ENCODE measurements at regions not wholly inside any gene's neighbourhood (a gene's known extent, or its start where the extent isn't known, plus 50 kb on each side); places are given as distances from the start of the nearest gene placed in this dataset.
"Not testable (repeated sequence)": the region's sequence is repeated elsewhere in the genome, so short reads cannot be mapped to it uniquely, and the experiment has no call there.

GRCh38 chr1:112828716-112829115 lies 113.6 kb upstream of the PPM1J start:
- CTCF ChIA-PET, result no interaction called here
- Mint-ChIP-seq H3K4me3 (no peak overlapping the region), H3K9me3 (peaks cover 27% of the 10 kb centered on the region), H3K27ac (no peak overlapping the region), H3K36me3 (peaks cover 28% of the 10 kb centered on the region), H3K27me3 (ENCODE audit: low read depth) (peaks cover 48% of the 10 kb centered on the region), H3K4me1 (peaks cover 65% of the 10 kb centered on the region)
- no peak for TF ChIP-seq GABPB1 (CRISPR knock-in tag; IDR thresholded peaks at IDR 0.05)
- TF ChIP-seq OVOL2 (CRISPR knock-in tag; IDR thresholded peaks at IDR 0.05; ENCODE audit: borderline replicate concordance), result no peak
- TF ChIP-seq HMGA2 (CRISPR knock-in tag; IDR thresholded peaks at IDR 0.05), result no peak
- TF ChIP-seq ZNF532 (CRISPR knock-in tag; IDR thresholded peaks at IDR 0.05; ENCODE audit: borderline replicate concordance), result no peak
- TF ChIP-seq GTF2I (CRISPR knock-in tag; conservative IDR thresholded peaks at IDR 0.05), result no peak
- no peak for TF ChIP-seq CREB1 (CRISPR knock-in tag; IDR thresholded peaks at IDR 0.05)
- TF ChIP-seq KAT7 (CRISPR knock-in tag; IDR thresholded peaks at IDR 0.05; ENCODE audit: borderline replicate concordance), result no peak
- ATAC-seq, result no peak
- no peak for DNase-seq (ENCODE audit: low spot score)
- POLR2A ChIA-PET, result no interaction called here

DNA sequence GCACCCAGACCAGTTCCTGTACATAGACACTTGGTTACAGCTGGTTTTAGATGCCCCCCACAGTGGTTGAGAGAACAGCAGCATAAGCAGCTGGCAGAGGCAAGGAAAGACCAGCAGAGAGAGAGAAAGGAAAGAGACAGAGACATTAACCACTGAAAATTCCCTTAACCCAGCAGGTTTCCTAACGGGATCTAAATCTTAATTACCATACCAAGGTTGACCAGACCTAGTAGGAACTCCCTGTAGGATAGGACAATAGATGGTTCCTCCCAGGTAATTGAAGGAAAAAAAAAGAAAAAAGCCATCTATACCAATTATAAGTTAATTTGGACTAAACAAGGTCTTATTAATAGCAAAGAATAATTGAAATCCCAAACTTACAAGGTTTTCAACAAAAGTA lies 112.3 kb upstream of the PPM1J start:
- POLR2A ChIA-PET; H3K4me3 Mint-ChIP-seq; DNase-seq (ENCODE audit: low spot score); CTCF ChIA-PET: not testable (repeated sequence)
- Mint-ChIP-seq H3K36me3 (peaks cover 28% of the 10 kb centered on the region), H3K9me3 (peaks cover 24% of the 10 kb centered on the region), H3K27ac (peak overlapping the region; percentile 88), H3K4me1 (peaks cover 60% of the 10 kb centered on the region), H3K27me3 (ENCODE audit: low read depth) (peaks cover 46% of the 10 kb centered on the region)
- ATAC-seq, result peak; percentile 70
- peak; percentile 43; the same call in 1 of the 2 replicates for TF ChIP-seq TEAD1 (CRISPR knock-in tag; IDR thresholded peaks at IDR 0.05)

GRCh38 chr1:112826217-112826944 lies 111.2 kb upstream of the PPM1J start:
- TF ChIP-seq, protein P1, sequence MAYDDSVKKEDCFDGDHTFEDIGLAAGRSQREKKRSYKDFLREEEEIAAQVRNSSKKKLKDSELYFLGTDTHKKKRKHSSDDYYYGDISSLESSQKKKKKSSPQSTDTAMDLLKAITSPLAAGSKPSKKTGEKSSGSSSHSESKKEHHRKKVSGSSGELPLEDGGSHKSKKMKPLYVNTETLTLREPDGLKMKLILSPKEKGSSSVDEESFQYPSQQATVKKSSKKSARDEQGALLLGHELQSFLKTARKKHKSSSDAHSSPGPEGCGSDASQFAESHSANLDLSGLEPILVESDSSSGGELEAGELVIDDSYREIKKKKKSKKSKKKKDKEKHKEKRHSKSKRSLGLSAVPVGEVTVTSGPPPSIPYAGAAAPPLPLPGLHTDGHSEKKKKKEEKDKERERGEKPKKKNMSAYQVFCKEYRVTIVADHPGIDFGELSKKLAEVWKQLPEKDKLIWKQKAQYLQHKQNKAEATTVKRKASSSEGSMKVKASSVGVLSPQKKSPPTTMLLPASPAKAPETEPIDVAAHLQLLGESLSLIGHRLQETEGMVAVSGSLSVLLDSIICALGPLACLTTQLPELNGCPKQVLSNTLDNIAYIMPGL (CRISPR knock-in tag; IDR thresholded peaks at IDR 0.05), result no peak
- TF ChIP-seq ZNF416 (CRISPR knock-in tag; IDR thresholded peaks at IDR 0.05) (no peak), RELA (CRISPR knock-in tag; IDR thresholded peaks at IDR 0.05; ENCODE audit: borderline replicate concordance) (no peak), ZNF671 (CRISPR knock-in tag; IDR thresholded peaks at IDR 0.05) (no peak), SMAD4 (CRISPR knock-in tag; IDR thresholded peaks at IDR 0.05) (no peak), ZNF423 (CRISPR knock-in tag; IDR thresholded peaks at IDR 0.05) (peak; percentile 58; the same call in 1 of the 2 replicates), NFE2L1 (CRISPR knock-in tag; IDR thresholded peaks at IDR 0.05) (no peak), ZNF317 (CRISPR knock-in tag; IDR thresholded peaks at IDR 0.05; ENCODE audit: borderline replicate concordance, low read depth) (0 out of 2 replicates have a peak, but pooled peaks have one; percentile 38), FOXP1 (CRISPR knock-in tag; IDR thresholded peaks at IDR 0.05; ENCODE audit: borderline replicate concordance) (no peak), OVOL2 (CRISPR knock-in tag; IDR thresholded peaks at IDR 0.05; ENCODE audit: borderline replicate concordance) (no peak)
- TF ChIP-seq, protein P2, sequence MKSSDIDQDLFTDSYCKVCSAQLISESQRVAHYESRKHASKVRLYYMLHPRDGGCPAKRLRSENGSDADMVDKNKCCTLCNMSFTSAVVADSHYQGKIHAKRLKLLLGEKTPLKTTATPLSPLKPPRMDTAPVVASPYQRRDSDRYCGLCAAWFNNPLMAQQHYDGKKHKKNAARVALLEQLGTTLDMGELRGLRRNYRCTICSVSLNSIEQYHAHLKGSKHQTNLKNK (CRISPR knock-in tag; IDR thresholded peaks at IDR 0.05), result no peak
- DNase-seq (ENCODE audit: low spot score) (no peak), ATAC-seq (peak; percentile 38)
- POLR2A ChIA-PET, result no interaction called here
- H3K4me1 Mint-ChIP-seq, result peaks cover 56% of the 10 kb centered on the region
- H3K27me3 Mint-ChIP-seq (ENCODE audit: low read depth), result peaks cover 42% of the 10 kb centered on the region
- H3K4me3 Mint-ChIP-seq, result no peak overlapping the region
- H3K27ac Mint-ChIP-seq, result peak overlapping the region; percentile 88
- H3K36me3 Mint-ChIP-seq, result peaks cover 22% of the 10 kb centered on the region
- peaks cover 18% of the 10 kb centered on the region for H3K9me3 Mint-ChIP-seq
- CTCF ChIA-PET, result interaction anchor here (1.2 kb wide), 1 partner anchor 246 kb away, joined by 5 read pairs; the partner anchor contains the start of gene LRIG2

All from WTC11 (cell line).